A673 (cell line): ENCODE measurements at regions not wholly inside any gene's neighbourhood (a gene's known extent, or its start where the extent isn't known, plus 50 kb on each side); places are given as distances from the start of the nearest gene placed in this dataset.

Experiments used
- BruUV-seq: library from RNA; stranded (reverse); fragments of 400-500 nt; replicated peaks from 2 replicates; lab custom pipeline; 2021; lab: Mats Ljungman, UMichigan
- CTCF ChIA-PET: fragments of 300-600 bp; sonication (Branson Sonifier 250); formaldehyde crosslinking; loops from one replicate; lab custom pipeline; 2022; ENCODE audit warnings: antibody characterized with exemption; lab: Charles Lee
- POLR2A ChIA-PET: fragments of 300-600 bp; sonication (Branson Sonifier 250); formaldehyde crosslinking; loops from one replicate; lab custom pipeline; 2022; ENCODE audit warnings: antibody characterized with exemption; ENCODE audit not compliant: low non-redundant PET; lab: Charles Lee
- DNase-seq: peaks from one replicate; pipeline ENCODE4 v3.0.0-alpha.2; 2015; ENCODE audit warnings: low spot score
- H3K27ac ChIP-seq: fragments of 200-600 bp; sonication (generic); 2 replicates; pipeline ENCODE4 v1.5.1; 2016; ENCODE audit warnings: mixed run types, low read depth, mild to moderate bottlenecking, mixed read lengths, antibody characterized with exemption, low read length; ENCODE audit not compliant: poor library complexity, severe bottlenecking
- H3K27me3 ChIP-seq: fragments of 200-600 bp; sonication (generic); replicated peaks from 2 replicates; pipeline ENCODE4 v1.6.1; 2017; ENCODE audit warnings: mixed run types, low read depth, mild to moderate bottlenecking, mixed read lengths, antibody characterized with exemption, low read length; ENCODE audit not compliant: insufficient read depth, poor library complexity
- H3K36me3 ChIP-seq: fragments of 200-600 bp; sonication (generic); 2 replicates; pipeline ENCODE4 v1.6.1; 2016; ENCODE audit warnings: mixed run types, mild to moderate bottlenecking, mixed read lengths, antibody characterized with exemption, low read length; ENCODE audit not compliant: insufficient read depth, poor library complexity, severe bottlenecking
- H3K4me1 ChIP-seq: fragments of 200-600 bp; sonication (generic); 2 replicates; pipeline ENCODE4 v1.6.1; 2017; ENCODE audit warnings: mixed run types, mild to moderate bottlenecking, mixed read lengths, antibody characterized with exemption, low read length; ENCODE audit not compliant: insufficient read depth, poor library complexity, severe bottlenecking
- H3K4me3 ChIP-seq: fragments of 200-600 bp; sonication (generic); 2 replicates; pipeline ENCODE4 v1.5.1; 2016; ENCODE audit warnings: low read depth, mixed run types, mild to moderate bottlenecking, mixed read lengths, low read length; ENCODE audit not compliant: poor library complexity, severe bottlenecking
- H3K9me3 ChIP-seq: fragments of 200-600 bp; sonication (generic); 2 replicates; pipeline ENCODE4 v1.6.1; 2016; ENCODE audit warnings: mixed run types, low read depth, mild to moderate bottlenecking, mixed read lengths, antibody characterized with exemption, low read length; ENCODE audit not compliant: poor library complexity, severe bottlenecking
- EZH2 ChIP-seq: fragments of 200-600 bp; sonication (generic); IDR thresholded peaks from 2 replicates; pipeline ENCODE4 v1.6.1; 2017; ENCODE audit warnings: borderline replicate concordance, low read depth, mild to moderate bottlenecking, mixed read lengths, antibody characterized with exemption, low read length; ENCODE audit not compliant: poor library complexity, severe bottlenecking
- intact Hi-C: fragments of 100-400 bp; cut with micrococcal nuclease; formaldehyde crosslinking; loops from one replicate; pipeline ENCODE4 v1.10.0; 2022; ENCODE audit not compliant: unreplicated experiment
- TF ChIP-seq, protein P1 (sequence below): fragments of 300-800, 200-600 bp; sonication (generic); conservative IDR thresholded peaks from 2 replicates; pipeline ENCODE4 v1.5.1; 2017; ENCODE audit warnings: low read depth, mild to moderate bottlenecking, antibody characterized with exemption, low read length, moderate library complexity, mixed read lengths

DNA sequence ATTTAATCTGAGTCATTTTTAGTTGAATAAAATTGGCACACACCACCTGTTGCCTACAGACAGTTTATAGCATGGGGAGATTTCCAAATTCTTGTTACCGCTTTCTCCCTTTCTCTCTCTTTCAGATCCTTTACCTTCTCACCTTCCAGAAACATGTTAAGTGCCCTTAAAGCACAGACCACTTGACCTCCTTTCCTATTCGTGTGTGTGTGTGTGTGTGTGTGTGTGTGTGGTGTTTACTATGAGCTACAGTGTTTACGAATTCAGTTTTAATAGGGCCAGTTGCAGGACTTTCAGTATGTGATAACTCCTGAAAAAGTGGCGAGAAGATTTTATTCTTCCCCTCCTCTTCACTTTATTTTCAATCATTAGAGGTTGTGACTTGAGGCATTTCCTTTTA is 258.1 kb downstream of the BMP2 start:
- Histone ChIP-seq H3K4me3 (no peak overlapping the region), H3K27me3 (no peaks in the 10 kb centered on the region), H3K4me1 (no peaks in the 10 kb centered on the region), H3K27ac (no peak overlapping the region), H3K36me3 (no peaks in the 10 kb centered on the region), H3K9me3 (peaks cover 5% of the 10 kb centered on the region)
- no TSS peak for BruUV-seq
- DNase-seq = no peak
- intact Hi-C loops = no loop called here
- ChIA-PET CTCF (no interaction called here), POLR2A (no interaction called here)
- TF ChIP-seq, protein P1, sequence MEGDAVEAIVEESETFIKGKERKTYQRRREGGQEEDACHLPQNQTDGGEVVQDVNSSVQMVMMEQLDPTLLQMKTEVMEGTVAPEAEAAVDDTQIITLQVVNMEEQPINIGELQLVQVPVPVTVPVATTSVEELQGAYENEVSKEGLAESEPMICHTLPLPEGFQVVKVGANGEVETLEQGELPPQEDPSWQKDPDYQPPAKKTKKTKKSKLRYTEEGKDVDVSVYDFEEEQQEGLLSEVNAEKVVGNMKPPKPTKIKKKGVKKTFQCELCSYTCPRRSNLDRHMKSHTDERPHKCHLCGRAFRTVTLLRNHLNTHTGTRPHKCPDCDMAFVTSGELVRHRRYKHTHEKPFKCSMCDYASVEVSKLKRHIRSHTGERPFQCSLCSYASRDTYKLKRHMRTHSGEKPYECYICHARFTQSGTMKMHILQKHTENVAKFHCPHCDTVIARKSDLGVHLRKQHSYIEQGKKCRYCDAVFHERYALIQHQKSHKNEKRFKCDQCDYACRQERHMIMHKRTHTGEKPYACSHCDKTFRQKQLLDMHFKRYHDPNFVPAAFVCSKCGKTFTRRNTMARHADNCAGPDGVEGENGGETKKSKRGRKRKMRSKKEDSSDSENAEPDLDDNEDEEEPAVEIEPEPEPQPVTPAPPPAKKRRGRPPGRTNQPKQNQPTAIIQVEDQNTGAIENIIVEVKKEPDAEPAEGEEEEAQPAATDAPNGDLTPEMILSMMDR = no peak
- TF ChIP-seq EZH2 = no peak

DNA sequence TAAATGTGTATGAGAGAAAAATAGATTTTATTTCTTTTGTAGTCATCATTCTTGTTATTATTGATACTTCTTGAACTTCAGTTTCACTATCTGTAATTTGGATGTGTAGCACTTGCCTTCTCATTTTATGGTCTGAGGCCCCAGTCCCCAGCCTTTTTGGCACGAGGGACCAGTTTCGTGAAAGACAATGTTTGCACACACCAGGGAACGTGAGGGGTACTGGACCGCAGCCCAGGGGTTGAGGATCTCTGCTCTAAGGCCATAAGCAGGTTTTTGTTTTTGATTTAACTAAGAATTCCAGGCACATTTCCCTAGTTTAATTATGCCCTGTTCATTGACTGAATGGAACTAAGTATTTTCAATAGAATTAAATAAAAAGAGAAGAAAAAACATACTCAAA is 261.5 kb downstream of the BMP2 start:
- Histone ChIP-seq H3K4me3 (no peak overlapping the region), H3K9me3 (no peaks in the 10 kb centered on the region), H3K27me3 (no peaks in the 10 kb centered on the region), H3K36me3 (no peaks in the 10 kb centered on the region), H3K4me1 (no peaks in the 10 kb centered on the region), H3K27ac (no peak overlapping the region)
- ChIA-PET CTCF (no interaction called here), POLR2A (no interaction called here)
- no peak for DNase-seq
- intact Hi-C loops = no loop called here
- TF ChIP-seq EZH2 = no peak
- TF ChIP-seq, protein P1 = no peak
- no TSS peak for BruUV-seq

DNA sequence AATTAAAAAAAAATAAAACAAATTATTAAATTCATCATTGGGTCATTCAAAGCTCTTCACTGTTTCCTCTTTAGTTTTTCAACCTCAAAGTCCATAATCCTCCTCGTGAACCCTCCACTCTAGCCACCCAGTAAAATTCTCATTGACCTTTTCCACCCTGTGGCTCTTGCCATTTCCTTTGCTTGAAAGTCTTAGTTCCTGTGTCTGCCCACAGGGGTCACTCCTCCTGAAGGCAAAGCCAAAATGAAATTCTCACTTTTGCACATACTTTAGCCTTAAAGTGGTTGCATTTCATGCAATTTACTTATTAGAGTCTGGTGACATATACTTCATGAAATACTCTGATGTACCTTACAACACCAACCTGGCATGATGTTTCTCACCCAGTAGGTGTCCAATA is 263.7 kb downstream of the BMP2 start:
- BruUV-seq = no TSS peak
- DNase-seq = peak; percentile 2
- Histone ChIP-seq H3K36me3 (no peaks in the 10 kb centered on the region), H3K4me3 (no peak overlapping the region), H3K27me3 (no peaks in the 10 kb centered on the region), H3K4me1 (no peaks in the 10 kb centered on the region), H3K27ac (no peak overlapping the region), H3K9me3 (no peaks in the 10 kb centered on the region)
- ChIA-PET POLR2A (no interaction called here), CTCF (no interaction called here)
- intact Hi-C loops = no loop called here
- TF ChIP-seq, protein P1 = peak; percentile 40; the same call in 1 of the 2 replicates
- TF ChIP-seq EZH2 = no peak
